Endothelial cell (in vitro differentiated cells): ENCODE measurements at regions not wholly inside any gene's neighbourhood (a gene's known extent, or its start where the extent isn't known, plus 50 kb on each side); places are given as distances from the start of the nearest gene placed in this dataset.

Source experiments
- DNase-seq: peaks from one replicate; pipeline ENCODE4 v3.0.0; 2021; ENCODE audit warnings: low spot score
- H3K27ac Mint-ChIP-seq: one replicate; pipeline ENCODE4 v1.8.0; 2021; ENCODE audit warnings: mixed read lengths, inconsistent platforms; ENCODE audit not compliant: unreplicated experiment
- H3K27me3 Mint-ChIP-seq: one replicate; pipeline ENCODE4 v1.8.0; 2021; ENCODE audit warnings: mild to moderate bottlenecking, moderate library complexity, mixed read lengths, inconsistent platforms; ENCODE audit not compliant: unreplicated experiment
- H3K36me3 Mint-ChIP-seq: one replicate; pipeline ENCODE4 v1.8.0; 2021; ENCODE audit warnings: mild to moderate bottlenecking, low read depth, mixed read lengths, inconsistent platforms; ENCODE audit not compliant: unreplicated experiment
- H3K4me1 Mint-ChIP-seq: one replicate; pipeline ENCODE4 v1.8.0; 2021; ENCODE audit warnings: mild to moderate bottlenecking, mixed read lengths, inconsistent platforms; ENCODE audit not compliant: unreplicated experiment
- H3K4me3 Mint-ChIP-seq: one replicate; pipeline ENCODE4 v1.8.0; 2021; ENCODE audit warnings: mild to moderate bottlenecking, mixed read lengths, inconsistent platforms; ENCODE audit not compliant: unreplicated experiment
- H3K9me3 Mint-ChIP-seq: one replicate; pipeline ENCODE4 v1.8.0; 2021; ENCODE audit warnings: mixed read lengths, inconsistent platforms; ENCODE audit not compliant: unreplicated experiment
- TF ChIP-seq, protein P1 (sequence below): fragments of 200-600 bp; sonication (generic); IDR thresholded peaks from one replicate; pipeline ENCODE4 v1.5.0; 2021; ENCODE audit warnings: antibody characterized with exemption; ENCODE audit not compliant: unreplicated experiment

DNA sequence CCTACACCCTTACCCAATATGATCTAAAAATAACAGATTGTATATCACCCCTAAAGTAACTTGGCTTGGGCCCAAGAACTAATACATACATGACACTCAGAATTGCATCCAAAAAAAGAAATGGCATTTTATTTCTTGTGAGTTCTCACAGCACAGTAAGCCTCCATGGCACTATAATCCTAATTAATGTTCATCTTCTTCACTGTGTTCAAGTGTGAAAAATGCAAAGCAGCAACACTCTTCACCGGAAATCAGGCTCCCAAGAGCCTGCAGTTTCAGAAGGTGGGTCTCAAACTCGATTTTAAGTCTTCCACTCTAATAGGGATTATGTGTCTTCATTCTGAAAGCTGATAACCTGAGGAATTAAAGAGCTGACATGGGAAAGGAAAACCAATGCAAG is 142.8 kb upstream of the TSC22D2 start:
- TF ChIP-seq, protein P1, sequence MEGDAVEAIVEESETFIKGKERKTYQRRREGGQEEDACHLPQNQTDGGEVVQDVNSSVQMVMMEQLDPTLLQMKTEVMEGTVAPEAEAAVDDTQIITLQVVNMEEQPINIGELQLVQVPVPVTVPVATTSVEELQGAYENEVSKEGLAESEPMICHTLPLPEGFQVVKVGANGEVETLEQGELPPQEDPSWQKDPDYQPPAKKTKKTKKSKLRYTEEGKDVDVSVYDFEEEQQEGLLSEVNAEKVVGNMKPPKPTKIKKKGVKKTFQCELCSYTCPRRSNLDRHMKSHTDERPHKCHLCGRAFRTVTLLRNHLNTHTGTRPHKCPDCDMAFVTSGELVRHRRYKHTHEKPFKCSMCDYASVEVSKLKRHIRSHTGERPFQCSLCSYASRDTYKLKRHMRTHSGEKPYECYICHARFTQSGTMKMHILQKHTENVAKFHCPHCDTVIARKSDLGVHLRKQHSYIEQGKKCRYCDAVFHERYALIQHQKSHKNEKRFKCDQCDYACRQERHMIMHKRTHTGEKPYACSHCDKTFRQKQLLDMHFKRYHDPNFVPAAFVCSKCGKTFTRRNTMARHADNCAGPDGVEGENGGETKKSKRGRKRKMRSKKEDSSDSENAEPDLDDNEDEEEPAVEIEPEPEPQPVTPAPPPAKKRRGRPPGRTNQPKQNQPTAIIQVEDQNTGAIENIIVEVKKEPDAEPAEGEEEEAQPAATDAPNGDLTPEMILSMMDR: no peak

GRCh38 chr3:150264561-150265279 is 143.4 kb upstream of the TSC22D2 start:
- no peaks in the 10 kb centered on the region for H3K36me3 Mint-ChIP-seq
- H3K27me3 Mint-ChIP-seq: no peaks in the 10 kb centered on the region
- TF ChIP-seq, protein P1: no peak
- H3K4me1 Mint-ChIP-seq: no peaks in the 10 kb centered on the region
- no peak overlapping the region for H3K27ac Mint-ChIP-seq
- no peaks in the 10 kb centered on the region for H3K9me3 Mint-ChIP-seq
- H3K4me3 Mint-ChIP-seq: no peak overlapping the region
- no peak for DNase-seq

More for the DNA sequence above, 142.8 kb upstream of the TSC22D2 start:
- no peak for DNase-seq
- Mint-ChIP-seq H3K36me3 (no peaks in the 10 kb centered on the region), H3K27ac (no peak overlapping the region), H3K4me3 (no peak overlapping the region), H3K9me3 (no peaks in the 10 kb centered on the region), H3K4me1 (no peaks in the 10 kb centered on the region), H3K27me3 (no peaks in the 10 kb centered on the region)

DNA sequence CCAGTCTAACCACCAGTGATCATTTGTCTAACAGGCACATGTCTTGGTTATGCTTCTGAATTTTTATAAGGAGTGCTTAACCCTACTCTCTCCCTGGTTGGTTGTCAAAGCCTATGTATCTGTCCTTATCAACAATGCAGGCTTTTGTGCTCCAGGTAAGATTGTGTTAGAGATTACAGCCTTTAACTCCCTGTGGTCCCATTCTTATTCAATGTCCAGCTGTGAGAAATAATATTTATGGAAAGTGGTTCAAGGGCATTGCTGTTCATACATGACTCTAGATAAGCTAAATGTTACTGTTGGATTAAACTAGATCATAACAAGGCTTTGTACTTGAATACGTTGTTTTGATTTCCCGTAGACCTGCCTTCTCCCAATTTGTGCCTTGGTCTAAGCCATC is 146.1 kb upstream of the TSC22D2 start:
- Mint-ChIP-seq H3K4me1 (no peaks in the 10 kb centered on the region), H3K9me3 (no peaks in the 10 kb centered on the region), H3K27ac (no peak overlapping the region), H3K36me3 (no peaks in the 10 kb centered on the region), H3K27me3 (no peaks in the 10 kb centered on the region), H3K4me3 (no peak overlapping the region)
- DNase-seq: no peak
- TF ChIP-seq, protein P1: no peak

DNA sequence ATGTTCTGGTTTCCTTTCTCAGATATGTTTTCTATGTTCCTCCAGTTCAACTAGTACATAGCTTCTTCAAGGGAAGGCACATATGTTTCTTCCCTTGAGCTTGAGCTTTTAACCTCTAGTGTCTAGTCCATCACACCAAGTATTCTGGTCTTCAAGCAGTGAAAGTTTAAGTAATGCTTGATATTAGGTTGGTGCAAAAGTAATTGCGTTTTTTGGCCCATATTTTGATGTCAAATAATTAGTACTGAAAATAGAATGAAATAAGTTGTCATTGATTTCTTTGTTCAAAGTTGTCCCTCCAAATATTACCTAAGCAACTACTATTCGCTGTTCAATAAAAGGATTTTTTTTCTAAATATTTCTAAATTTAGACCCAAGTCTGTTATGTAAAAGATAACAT is 146.7 kb upstream of the TSC22D2 start:
- H3K27ac Mint-ChIP-seq: no peak overlapping the region
- H3K27me3 Mint-ChIP-seq: no peaks in the 10 kb centered on the region
- no peaks in the 10 kb centered on the region for H3K9me3 Mint-ChIP-seq
- TF ChIP-seq, protein P1: no peak
- no peaks in the 10 kb centered on the region for H3K4me1 Mint-ChIP-seq
- no peak overlapping the region for H3K4me3 Mint-ChIP-seq
- no peak for DNase-seq
- no peaks in the 10 kb centered on the region for H3K36me3 Mint-ChIP-seq

GRCh38 chr3:150260398-150260710 is 147.7 kb upstream of the TSC22D2 start:
- Mint-ChIP-seq H3K27ac (no peak overlapping the region), H3K4me3 (no peak overlapping the region), H3K9me3 (no peaks in the 10 kb centered on the region), H3K36me3 (no peaks in the 10 kb centered on the region), H3K27me3 (peaks cover 1% of the 10 kb centered on the region), H3K4me1 (no peaks in the 10 kb centered on the region)
- TF ChIP-seq, protein P1: no peak
- DNase-seq: no peak
